ENCODE measurements at regions not wholly inside any gene's neighbourhood (a gene's known extent, or its start where the extent isn't known, plus 50 kb on each side); places are given as distances from the start of the nearest gene placed in this dataset.
"Not testable (repeated sequence)": the region's sequence is repeated elsewhere in the genome, so short reads cannot be mapped to it uniquely, and the experiment has no call there.

- ChIA-PET CTCF (no interaction called here), POLR2A (no interaction called here)
- no peak for TF ChIP-seq CTCF (IDR thresholded peaks at IDR 0.05; ENCODE audit: control extremely low read depth, extremely low read depth, low read depth, missing control alignments)
- DNase-seq (ENCODE audit: extremely low spot score): no peak
Observed at GRCh38 chr20:28562510-28562898, 2695.0 kb upstream of the DEFB115 start.

- DNase-seq (ENCODE audit: extremely low spot score): peak; percentile 0
- CTCF ChIA-PET, POLR2A ChIA-PET: not testable (repeated sequence)
Observed at GRCh38 chr20:28562899-28563521, 2694.5 kb upstream of the DEFB115 start.

- CTCF ChIA-PET, POLR2A ChIA-PET: not testable (repeated sequence)
Observed at GRCh38 chr20:28564024-28564423, 2693.4 kb upstream of the DEFB115 start.

GRCh38 chr20:28564688-28565463, 2692.6 kb upstream of the DEFB115 start:
- POLR2A ChIA-PET; DNase-seq (ENCODE audit: extremely low spot score); CTCF ChIA-PET: not testable (repeated sequence)

More at GRCh38 chr20:28564024-28564423, 2693.4 kb upstream of the DEFB115 start:
- peak; percentile 1 for DNase-seq (ENCODE audit: extremely low spot score)

- CTCF ChIA-PET, POLR2A ChIA-PET: not testable (repeated sequence)
Observed at GRCh38 chr20:28575991-28576390, 2681.5 kb upstream of the DEFB115 start.

GRCh38 chr20:28591680-28592079, 2665.8 kb upstream of the DEFB115 start:
- DNase-seq (ENCODE audit: extremely low spot score); POLR2A ChIA-PET: not testable (repeated sequence)
- CTCF ChIA-PET: interaction anchor here (1.9 kb wide), 1 partner anchor 11 kb away, joined by 8 read pairs; no protein-coding TSS in a partner anchor

More at GRCh38 chr20:28575991-28576390, 2681.5 kb upstream of the DEFB115 start:
- not testable (repeated sequence) for DNase-seq (ENCODE audit: extremely low spot score)

- DNase-seq (ENCODE audit: extremely low spot score); POLR2A ChIA-PET; CTCF ChIA-PET: not testable (repeated sequence)
Observed at GRCh38 chr20:28593383-28593782, 2664.1 kb upstream of the DEFB115 start.

GRCh38 chr20:28594476-28594875, 2663.0 kb upstream of the DEFB115 start:
- POLR2A ChIA-PET; CTCF ChIA-PET; DNase-seq (ENCODE audit: extremely low spot score): not testable (repeated sequence)

- POLR2A ChIA-PET; DNase-seq (ENCODE audit: extremely low spot score): not testable (repeated sequence)
- CTCF ChIA-PET: interaction anchor here (1.4 kb wide), 1 partner anchor 11 kb away, joined by 8 read pairs; no protein-coding TSS in a partner anchor
Observed at GRCh38 chr20:28602006-28602402, 2655.5 kb upstream of the DEFB115 start.

- DNase-seq (ENCODE audit: extremely low spot score): peak; percentile 61
- peak; percentile 75 for TF ChIP-seq CTCF (IDR thresholded peaks at IDR 0.05; ENCODE audit: control extremely low read depth, extremely low read depth, low read depth, missing control alignments)
- CTCF ChIA-PET: interaction anchor here (0.9 to 1.4 kb wide), 2 partner anchors 8 to 11 kb away, joined by 3 to 8 read pairs; no protein-coding TSS in a partner anchor
- POLR2A ChIA-PET: not testable (repeated sequence)
Observed at GRCh38 chr20:28602403-28603217, 2654.9 kb upstream of the DEFB115 start.

GRCh38 chr20:28603218-28603577, 2654.3 kb upstream of the DEFB115 start:
- POLR2A ChIA-PET; DNase-seq (ENCODE audit: extremely low spot score): not testable (repeated sequence)
- CTCF ChIA-PET: interaction anchor here (0.9 to 1.4 kb wide), 2 partner anchors 8 to 12 kb away, joined by 3 to 8 read pairs; no protein-coding TSS in a partner anchor

All from GM10248 (cell line).